ENCODE measurements at regions not wholly inside any gene's neighbourhood (a gene's known extent, or its start where the extent isn't known, plus 50 kb on each side); places are given as distances from the start of the nearest gene placed in this dataset.

- no peak for TF ChIP-seq CTCF (conservative IDR thresholded peaks at IDR 0.05 in 1 of 2, IDR thresholded peaks at IDR 0.05 in 1 of 2; ENCODE audit: extremely low read depth in 1 of 2, insufficient read depth in 1 of 2, low read depth in 1 of 2, low read length in 2 of 2)
- no peak for TF ChIP-seq EZH2 (IDR thresholded peaks at IDR 0.05; ENCODE audit: borderline replicate concordance, low read length)
Measured at GRCh38 chr22:45084400-45084920, 74.7 kb upstream of the PHF21B start.

Measured in mammary epithelial cell (primary cell).